Esophagus muscularis mucosa (tissue), 4 donors: ENCODE measurements at regions not wholly inside any gene's neighbourhood (a gene's known extent, or its start where the extent isn't known, plus 50 kb on each side); places are given as distances from the start of the nearest gene placed in this dataset.

Experiments
- DNase-seq: peaks from one replicate; pipeline ENCODE4 v3.0.0-alpha.2; 2017; ENCODE audit errors: extremely low spot score
- H3K27ac ChIP-seq, 4 donors: fragments of 200-600 bp; sonication (generic); replicated peaks in 1 of 4; 1 replicate in 3 of 4; 2 replicates in 1 of 4; pipeline ENCODE4 v1.5.1; 2016 to 2019; ENCODE audit warnings: mild to moderate bottlenecking in 1 of 4
- H3K27me3 ChIP-seq, 4 donors: fragments of 200-600 bp; sonication (generic); one replicate each; pipeline versions ENCODE4 v1.5.1 to v1.6.0; 2016 to 2019
- H3K36me3 ChIP-seq, 4 donors: fragments of 200-600 bp; sonication (generic); one replicate each; pipeline ENCODE4 v1.5.1; 2016 to 2019
- H3K4me1 ChIP-seq, 4 donors: fragments of 200-600 bp; sonication (generic); one replicate each; pipeline ENCODE4 v1.5.1; 2016 to 2019
- H3K4me3 ChIP-seq, 4 donors: fragments of 200-600 bp; sonication (generic); 1 replicate in 2 of 4; 2 replicates in 2 of 4; pipeline ENCODE4 v1.5.1; 2016 to 2019; ENCODE audit warnings: mild to moderate bottlenecking in 4 of 4, moderate library complexity in 1 of 4
- H3K9me3 ChIP-seq, 4 donors: fragments of 200-600 bp; sonication (generic); 1 replicate in 3 of 4; 2 replicates in 1 of 4; pipeline ENCODE4 v1.5.1; 2016 to 2019
- EP300 ChIP-seq: sonication (generic); formaldehyde crosslinking; IDR thresholded peaks from one replicate; pipeline ENCODE4 v1.6.1; 2017; ENCODE audit warnings: antibody characterized with exemption
- POLR2A ChIP-seq: fragments of 450-650 bp; IDR thresholded peaks from one replicate; pipeline ENCODE4 v1.6.1; 2017; ENCODE audit warnings: antibody characterized with exemption, moderate library complexity, mild to moderate bottlenecking, low read depth
- POLR2AphosphoS5 ChIP-seq, 2 donors: sonication (generic); formaldehyde crosslinking; IDR thresholded peaks; one replicate each; pipeline ENCODE4 v1.6.1; 2017; ENCODE audit warnings: antibody characterized with exemption in 2 of 2
- WGBS: methylation state at CpG from one replicate; pipeline ENCODE4 v1.1.5; 2018; 5-methylcytosine and 5-hydroxymethylcytosine counted together
- intact Hi-C: fragments of 100-400 bp; cut with DNase I; formaldehyde crosslinking; loops from one replicate; pipeline ENCODE4 v1.15.1; 2023
- TF ChIP-seq, protein P1 (sequence below), 3 experiments: fragments of 200-600 bp in 2 of 3; fragments of 450-650 bp in 1 of 3; sonication (generic) in 2 of 3; IDR thresholded peaks; one replicate each; pipeline ENCODE4 v1.5.1; 2017 to 2019; ENCODE audit warnings: antibody characterized with exemption in 3 of 3, mild to moderate bottlenecking in 2 of 3, moderate library complexity in 1 of 3

DNA sequence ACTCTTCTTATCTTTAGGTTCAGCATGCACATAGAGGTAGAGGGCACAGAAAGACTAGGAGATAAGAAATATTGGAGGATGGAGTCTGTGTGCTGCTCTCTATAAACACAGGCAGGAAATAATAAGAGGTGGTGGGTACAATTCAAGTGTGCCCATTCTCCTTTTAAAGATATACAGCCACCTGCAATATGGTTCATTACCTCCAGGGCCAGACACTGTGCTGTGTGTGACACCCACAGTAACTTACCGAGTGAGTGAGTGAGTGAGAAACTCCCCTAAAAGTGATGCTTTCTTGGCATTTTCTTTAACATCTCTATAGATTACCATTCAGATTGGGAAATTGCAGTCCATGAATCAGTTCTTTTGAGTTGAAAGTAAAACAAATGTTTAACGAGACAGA, 311.8 kb upstream of the KCNN2 start:
- H3K4me1 ChIP-seq = peaks cover 8 to 28% (median 22%) of the 10 kb centered on the region in 4 donors
- H3K27me3 ChIP-seq = no peaks in the 10 kb centered on the region
- TF ChIP-seq POLR2A = no peak
- TF ChIP-seq, protein P1, sequence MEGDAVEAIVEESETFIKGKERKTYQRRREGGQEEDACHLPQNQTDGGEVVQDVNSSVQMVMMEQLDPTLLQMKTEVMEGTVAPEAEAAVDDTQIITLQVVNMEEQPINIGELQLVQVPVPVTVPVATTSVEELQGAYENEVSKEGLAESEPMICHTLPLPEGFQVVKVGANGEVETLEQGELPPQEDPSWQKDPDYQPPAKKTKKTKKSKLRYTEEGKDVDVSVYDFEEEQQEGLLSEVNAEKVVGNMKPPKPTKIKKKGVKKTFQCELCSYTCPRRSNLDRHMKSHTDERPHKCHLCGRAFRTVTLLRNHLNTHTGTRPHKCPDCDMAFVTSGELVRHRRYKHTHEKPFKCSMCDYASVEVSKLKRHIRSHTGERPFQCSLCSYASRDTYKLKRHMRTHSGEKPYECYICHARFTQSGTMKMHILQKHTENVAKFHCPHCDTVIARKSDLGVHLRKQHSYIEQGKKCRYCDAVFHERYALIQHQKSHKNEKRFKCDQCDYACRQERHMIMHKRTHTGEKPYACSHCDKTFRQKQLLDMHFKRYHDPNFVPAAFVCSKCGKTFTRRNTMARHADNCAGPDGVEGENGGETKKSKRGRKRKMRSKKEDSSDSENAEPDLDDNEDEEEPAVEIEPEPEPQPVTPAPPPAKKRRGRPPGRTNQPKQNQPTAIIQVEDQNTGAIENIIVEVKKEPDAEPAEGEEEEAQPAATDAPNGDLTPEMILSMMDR (IDR thresholded peaks at IDR 0.05) = no peak
- TF ChIP-seq POLR2AphosphoS5 (IDR thresholded peaks at IDR 0.05) = no peak
- TF ChIP-seq EP300 = no peak
- DNase-seq = no peak
- no peaks in the 10 kb centered on the region for H3K9me3 ChIP-seq
- no peak overlapping the region for H3K4me3 ChIP-seq
- H3K36me3 ChIP-seq = no peaks in the 10 kb centered on the region
- H3K27ac ChIP-seq = no peak overlapping the region
- WGBS = 83% methylated on average over 2 of the region's 2 CpGs
- intact Hi-C loops = loop anchor here (10.0 kb wide), 1 partner anchor 245 kb away; no protein-coding TSS in a partner anchor

DNA sequence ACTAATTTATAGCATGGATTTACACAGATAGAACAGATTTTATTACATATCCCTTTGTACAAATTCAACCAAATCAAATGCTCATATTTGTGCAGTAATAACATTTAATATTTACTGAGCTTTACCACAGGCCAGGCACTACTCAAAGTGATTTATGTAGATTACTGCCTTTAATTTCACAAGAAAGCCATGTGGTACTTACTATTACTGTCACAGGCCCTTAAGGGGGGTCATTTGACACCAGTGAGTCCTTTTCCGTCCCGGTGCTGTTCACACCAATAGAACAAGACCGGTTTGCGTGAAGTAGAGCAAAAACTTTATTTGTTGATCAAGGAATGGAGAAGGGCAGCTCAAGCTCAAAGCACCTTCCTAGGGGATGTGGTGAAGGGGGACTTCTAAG, 308.5 kb upstream of the KCNN2 start:
- Histone ChIP-seq H3K9me3 (no peaks in the 10 kb centered on the region), H3K27me3 (peaks cover 0 to 14% (median 0%) of the 10 kb centered on the region in 4 donors), H3K27ac (peak overlapping the region in 3 of 4 donors; percentile 65 to 79 (median 70)), H3K4me3 (no peak overlapping the region), H3K36me3 (no peaks in the 10 kb centered on the region), H3K4me1 (peaks cover 16 to 47% (median 36%) of the 10 kb centered on the region in 4 donors)
- no peak for TF ChIP-seq POLR2AphosphoS5 (IDR thresholded peaks at IDR 0.05)
- no peak for TF ChIP-seq POLR2A
- TF ChIP-seq, protein P1 (IDR thresholded peaks at IDR 0.05) = no peak
- TF ChIP-seq EP300 = no peak
- no peak for DNase-seq
- intact Hi-C loops = loop anchor here (10.0 kb wide), 1 partner anchor 249 kb away; no protein-coding TSS in a partner anchor
- 75% methylated on average over 4 of the region's 4 CpGs for WGBS

DNA sequence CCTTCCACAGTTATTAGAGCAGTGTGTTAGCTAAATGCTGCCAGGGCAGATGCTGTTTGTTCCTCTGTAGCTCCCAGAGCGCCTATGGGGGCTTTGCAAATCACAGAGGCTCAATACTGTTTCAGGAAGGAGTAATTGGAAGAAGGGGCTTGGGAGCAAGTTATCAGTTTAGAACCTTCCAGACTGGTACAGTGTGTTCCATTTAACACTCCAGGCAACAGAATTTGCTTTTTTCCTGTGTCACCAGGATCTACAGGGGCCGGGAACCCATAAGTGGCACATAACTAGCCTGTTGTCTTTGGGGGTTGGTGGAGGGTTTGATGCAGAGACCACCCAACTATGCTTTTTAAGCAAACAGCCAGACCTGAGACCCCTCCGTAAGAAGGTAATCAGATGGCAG, 307.3 kb upstream of the KCNN2 start:
- Histone ChIP-seq H3K9me3 (no peaks in the 10 kb centered on the region), H3K36me3 (no peaks in the 10 kb centered on the region), H3K4me1 (peaks cover 16 to 47% (median 36%) of the 10 kb centered on the region in 4 donors), H3K4me3 (peak overlapping the region; percentile 56 to 67 (median 64)), H3K27me3 (peaks cover 0 to 14% (median 0%) of the 10 kb centered on the region in 4 donors), H3K27ac (peak overlapping the region; percentile 56 to 79 (median 68))
- WGBS = 43% methylated on average over 3 of the region's 3 CpGs
- TF ChIP-seq POLR2A = no peak
- TF ChIP-seq, protein P1 (IDR thresholded peaks at IDR 0.05) = no peak
- TF ChIP-seq EP300 = no peak
- no peak for TF ChIP-seq POLR2AphosphoS5 (IDR thresholded peaks at IDR 0.05)
- no peak for DNase-seq
- intact Hi-C loops = loop anchor here (10.0 kb wide), 1 partner anchor 250 kb away; no protein-coding TSS in a partner anchor

DNA sequence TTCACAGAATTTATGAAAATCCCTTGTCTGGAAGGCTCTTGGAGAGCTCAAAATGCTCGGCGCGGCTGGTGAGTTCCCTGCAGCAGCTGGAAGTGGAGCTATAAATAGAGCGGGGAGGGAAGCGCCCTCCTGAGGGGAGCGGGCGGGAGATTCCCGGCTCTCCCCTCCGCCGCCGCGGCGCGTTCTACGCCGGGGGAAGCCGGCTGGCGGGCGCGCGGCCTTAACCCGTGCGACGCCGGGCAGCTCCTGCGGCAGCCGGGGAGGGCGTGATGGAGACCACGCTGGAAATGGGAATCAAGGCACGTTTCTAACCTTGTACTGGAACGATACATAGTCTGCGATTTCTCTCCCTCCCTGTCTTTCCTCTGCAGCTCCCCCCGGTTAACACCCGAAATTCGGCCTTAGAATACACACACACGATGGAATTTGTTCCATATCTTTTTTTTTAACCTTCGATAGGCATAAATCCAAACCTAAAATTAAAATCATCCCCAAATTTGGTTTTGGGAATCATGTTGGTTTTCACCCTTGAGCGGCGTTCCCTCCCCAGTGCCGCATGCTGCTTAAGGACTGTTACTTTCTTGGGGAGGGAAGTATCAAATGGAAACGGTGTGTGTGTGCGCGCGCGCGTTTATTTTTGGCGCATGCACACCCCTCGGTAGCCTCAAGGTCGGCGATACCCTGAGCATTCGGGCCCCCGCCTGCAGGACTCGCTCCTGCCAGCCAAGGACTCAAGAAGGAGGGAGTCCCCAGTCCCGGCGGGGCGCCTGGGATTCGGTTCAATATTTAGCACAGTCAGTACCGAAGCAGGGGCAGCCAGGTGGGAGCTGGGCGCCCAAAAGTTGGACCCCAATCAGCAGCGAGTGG, 306.3 kb upstream of the KCNN2 start:
- H3K27ac ChIP-seq = peak overlapping the region; percentile 56 to 79 (median 68)
- TF ChIP-seq POLR2AphosphoS5 (IDR thresholded peaks at IDR 0.05) = peak in 1 of 2 donors; percentile 54
- no peak for TF ChIP-seq POLR2A
- no peak for TF ChIP-seq EP300
- TF ChIP-seq, protein P1 (IDR thresholded peaks at IDR 0.05) = peak in 1 of 3 experiments; percentile 11

More for the DNA sequence above, 306.3 kb upstream of the KCNN2 start:
- Histone ChIP-seq H3K4me3 (peak overlapping the region; percentile 56 to 67 (median 64)), H3K4me1 (peaks cover 16 to 47% (median 36%) of the 10 kb centered on the region in 4 donors), H3K36me3 (no peaks in the 10 kb centered on the region), H3K9me3 (no peaks in the 10 kb centered on the region), H3K27me3 (peaks cover 0 to 14% (median 0%) of the 10 kb centered on the region in 4 donors)
- intact Hi-C loops = loop anchor here (10.0 kb wide), 1 partner anchor 251 kb away; no protein-coding TSS in a partner anchor
- DNase-seq = no peak
- 3% methylated on average over 50 of the region's 60 CpGs for WGBS
